ENCODE measurements at regions not wholly inside any gene's neighbourhood (a gene's known extent, or its start where the extent isn't known, plus 50 kb on each side); places are given as distances from the start of the nearest gene placed in this dataset.

DNA sequence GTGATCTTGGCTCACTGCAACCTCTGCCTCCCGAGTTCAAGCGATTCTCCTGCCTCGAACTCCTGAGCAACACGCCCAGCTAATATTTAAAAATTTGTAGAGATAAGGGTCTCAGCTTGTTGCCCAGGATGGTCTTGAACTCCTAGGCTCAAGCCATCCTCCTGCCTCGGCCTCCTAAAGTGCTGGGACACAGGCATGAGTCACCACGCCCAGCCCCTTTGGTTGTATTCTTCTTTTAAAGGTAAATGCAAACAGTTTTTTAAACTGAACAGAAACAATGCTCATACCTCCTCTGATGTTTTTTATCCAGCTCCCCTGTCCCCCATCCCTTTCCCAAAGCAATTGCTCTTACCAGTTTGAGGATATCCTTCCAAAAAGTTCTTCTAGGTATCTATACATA lies 79.5 kb upstream of the DUSP5 start:
- Mint-ChIP-seq H3K4me1 (peaks cover 2% of the 10 kb centered on the region), H3K4me3 (no peak overlapping the region), H3K27me3 (ENCODE audit: insufficient read depth, low read depth) (peaks cover 3% of the 10 kb centered on the region), H3K9me3 (no peaks in the 10 kb centered on the region), H3K27ac (no peak overlapping the region), H3K36me3 (no peaks in the 10 kb centered on the region)
- H3K27ac ChIP-seq = no peak overlapping the region
- no peaks in the 10 kb centered on the region for H3K27me3 ChIP-seq
- peaks cover 7% of the 10 kb centered on the region for H3K4me1 ChIP-seq
- no peak overlapping the region for H3K4me3 ChIP-seq
- H3F3A ChIP-seq (ENCODE audit: low read depth) = peaks cover 7% of the 10 kb centered on the region
- no peak for DNase-seq (ENCODE audit: low spot score)
- no peak overlapping the region for H3K4me2 ChIP-seq
- no peaks in the 10 kb centered on the region for H3K36me3 ChIP-seq
- no peaks in the 10 kb centered on the region for H4K20me1 ChIP-seq (ENCODE audit: low read depth)
- no peak overlapping the region for H2AFZ ChIP-seq (replicated peaks)
- H3K9me3 ChIP-seq (ENCODE audit: low read depth) = no peaks in the 10 kb centered on the region
- no peaks in the 10 kb centered on the region for H3K79me2 ChIP-seq (ENCODE audit: low read depth)
- H3K9ac ChIP-seq = no peak overlapping the region
- TF ChIP-seq, protein P1, sequence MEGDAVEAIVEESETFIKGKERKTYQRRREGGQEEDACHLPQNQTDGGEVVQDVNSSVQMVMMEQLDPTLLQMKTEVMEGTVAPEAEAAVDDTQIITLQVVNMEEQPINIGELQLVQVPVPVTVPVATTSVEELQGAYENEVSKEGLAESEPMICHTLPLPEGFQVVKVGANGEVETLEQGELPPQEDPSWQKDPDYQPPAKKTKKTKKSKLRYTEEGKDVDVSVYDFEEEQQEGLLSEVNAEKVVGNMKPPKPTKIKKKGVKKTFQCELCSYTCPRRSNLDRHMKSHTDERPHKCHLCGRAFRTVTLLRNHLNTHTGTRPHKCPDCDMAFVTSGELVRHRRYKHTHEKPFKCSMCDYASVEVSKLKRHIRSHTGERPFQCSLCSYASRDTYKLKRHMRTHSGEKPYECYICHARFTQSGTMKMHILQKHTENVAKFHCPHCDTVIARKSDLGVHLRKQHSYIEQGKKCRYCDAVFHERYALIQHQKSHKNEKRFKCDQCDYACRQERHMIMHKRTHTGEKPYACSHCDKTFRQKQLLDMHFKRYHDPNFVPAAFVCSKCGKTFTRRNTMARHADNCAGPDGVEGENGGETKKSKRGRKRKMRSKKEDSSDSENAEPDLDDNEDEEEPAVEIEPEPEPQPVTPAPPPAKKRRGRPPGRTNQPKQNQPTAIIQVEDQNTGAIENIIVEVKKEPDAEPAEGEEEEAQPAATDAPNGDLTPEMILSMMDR (IDR thresholded peaks at IDR 0.05) = no peak
- TF ChIP-seq EZH2phosphoT487 (IDR thresholded peaks at IDR 0.05) = no peak
- TF ChIP-seq EZH2 (IDR thresholded peaks at IDR 0.05) = no peak

DNA sequence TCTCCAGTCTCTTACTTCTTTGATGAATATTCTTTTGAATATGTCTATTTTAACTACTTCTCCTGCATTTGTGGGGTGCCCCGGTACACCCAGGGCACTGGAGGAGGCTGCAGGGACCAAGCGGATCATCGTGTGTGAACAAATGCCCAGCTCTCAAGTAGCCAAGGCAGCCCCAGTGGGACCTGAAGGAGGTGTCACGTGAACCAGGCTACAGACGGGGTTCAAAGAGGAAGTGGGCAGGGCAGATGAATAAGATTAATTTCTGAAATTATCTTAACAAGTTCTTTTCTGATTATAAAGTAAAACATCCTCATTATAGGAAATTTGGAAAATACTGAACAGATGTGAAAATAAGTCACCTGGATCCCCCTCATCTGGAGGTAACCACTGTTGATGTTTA lies 78.4 kb upstream of the DUSP5 start:
- Histone ChIP-seq H3K9ac (no peak overlapping the region), H3F3A (ENCODE audit: low read depth) (peaks cover 7% of the 10 kb centered on the region), H2AFZ (replicated peaks) (no peak overlapping the region), H4K20me1 (ENCODE audit: low read depth) (no peaks in the 10 kb centered on the region), H3K79me2 (ENCODE audit: low read depth) (no peaks in the 10 kb centered on the region), H3K4me2 (no peak overlapping the region), H3K4me3 (no peak overlapping the region), H3K4me1 (peaks cover 7% of the 10 kb centered on the region), H3K27ac (no peak overlapping the region), H3K9me3 (ENCODE audit: low read depth) (no peaks in the 10 kb centered on the region), H3K36me3 (no peaks in the 10 kb centered on the region), H3K27me3 (no peaks in the 10 kb centered on the region)
- Mint-ChIP-seq H3K36me3 (no peaks in the 10 kb centered on the region), H3K9me3 (no peaks in the 10 kb centered on the region), H3K27ac (no peak overlapping the region), H3K4me3 (no peak overlapping the region), H3K27me3 (ENCODE audit: insufficient read depth, low read depth) (peaks cover 4% of the 10 kb centered on the region), H3K4me1 (peaks cover 2% of the 10 kb centered on the region)
- DNase-seq (ENCODE audit: low spot score) = no peak
- TF ChIP-seq EZH2 (IDR thresholded peaks at IDR 0.05) (no peak), EZH2phosphoT487 (IDR thresholded peaks at IDR 0.05) (no peak)
- TF ChIP-seq, protein P1 (IDR thresholded peaks at IDR 0.05) = no peak

DNA sequence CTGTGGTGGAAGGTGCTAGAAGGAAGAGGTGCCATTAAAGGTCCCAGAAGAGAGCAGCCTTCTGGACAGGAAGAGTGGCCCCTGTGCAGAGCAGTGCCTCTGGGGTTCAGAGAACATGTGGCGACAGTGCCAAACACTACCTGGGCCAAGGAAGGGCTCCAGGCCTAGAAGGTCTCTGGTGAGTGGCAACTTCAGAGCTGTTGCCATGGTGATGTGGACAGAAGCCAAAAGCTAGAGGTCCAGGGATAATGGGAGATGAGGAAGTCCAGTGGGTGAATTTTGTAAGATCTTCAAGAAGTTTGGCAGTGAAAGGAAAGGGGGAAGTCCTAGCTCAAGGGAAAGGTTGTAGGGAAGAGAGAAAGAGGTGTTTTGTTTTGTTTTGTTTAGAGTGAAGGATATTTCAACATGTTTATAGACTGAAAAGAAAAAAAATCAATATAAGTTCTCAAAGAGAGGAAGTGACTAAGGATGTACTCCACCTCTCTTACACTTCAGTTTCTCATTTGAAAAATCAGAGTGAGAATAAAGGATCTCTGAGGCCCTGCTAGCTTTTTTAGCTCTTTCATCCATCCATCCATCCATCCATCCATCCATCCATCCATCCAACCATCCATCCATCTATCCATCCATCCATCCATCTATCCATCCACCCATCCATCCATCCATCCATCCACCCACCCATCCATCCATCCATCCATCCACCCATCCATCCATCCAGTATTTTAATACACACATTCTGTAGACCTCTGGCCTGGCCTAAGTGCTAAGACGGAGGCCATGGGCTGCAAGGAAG lies 77.1 kb upstream of the DUSP5 start:
- Histone ChIP-seq H3K4me2 (no peak overlapping the region), H3K36me3 (no peaks in the 10 kb centered on the region), H2AFZ (replicated peaks) (no peak overlapping the region), H3K9me3 (ENCODE audit: low read depth) (no peaks in the 10 kb centered on the region), H3K4me3 (no peak overlapping the region), H3K4me1 (peaks cover 7% of the 10 kb centered on the region), H3K79me2 (ENCODE audit: low read depth) (no peaks in the 10 kb centered on the region), H3K27me3 (no peaks in the 10 kb centered on the region), H3K9ac (no peak overlapping the region), H3K27ac (no peak overlapping the region), H4K20me1 (ENCODE audit: low read depth) (no peaks in the 10 kb centered on the region), H3F3A (ENCODE audit: low read depth) (peaks cover 7% of the 10 kb centered on the region)
- H3K36me3 Mint-ChIP-seq = no peaks in the 10 kb centered on the region
- DNase-seq (ENCODE audit: low spot score) = no peak
- H3K4me3 Mint-ChIP-seq = peak overlapping the region; percentile 8
- TF ChIP-seq EZH2 (IDR thresholded peaks at IDR 0.05) = no peak
- TF ChIP-seq, protein P1 (IDR thresholded peaks at IDR 0.05) = no peak
- TF ChIP-seq EZH2phosphoT487 (IDR thresholded peaks at IDR 0.05) = no peak
- H3K9me3 Mint-ChIP-seq = no peaks in the 10 kb centered on the region
- peaks cover 2% of the 10 kb centered on the region for H3K4me1 Mint-ChIP-seq
- no peak overlapping the region for H3K27ac Mint-ChIP-seq
- peaks cover 4% of the 10 kb centered on the region for H3K27me3 Mint-ChIP-seq (ENCODE audit: insufficient read depth, low read depth)
